Stimulated activated CD8-positive, alpha-beta memory T cell treated with anti-CD3 and anti-CD28 coated beads, Interleukin-4, amount 100 ng/mL, for 4 hours (primary cell): ENCODE measurements at regions not wholly inside any gene's neighbourhood (a gene's known extent, or its start where the extent isn't known, plus 50 kb on each side); places are given as distances from the start of the nearest gene placed in this dataset.
"Not testable (repeated sequence)": the region's sequence is repeated elsewhere in the genome, so short reads cannot be mapped to it uniquely, and the experiment has no call there.

Experiments used
- DNase-seq, 2 donors: peaks; one replicate each; pipeline ENCODE4 v3.0.0-alpha.2; 2020; ENCODE audit warnings: low read depth in 2 of 2, low spot score in 1 of 2

DNA sequence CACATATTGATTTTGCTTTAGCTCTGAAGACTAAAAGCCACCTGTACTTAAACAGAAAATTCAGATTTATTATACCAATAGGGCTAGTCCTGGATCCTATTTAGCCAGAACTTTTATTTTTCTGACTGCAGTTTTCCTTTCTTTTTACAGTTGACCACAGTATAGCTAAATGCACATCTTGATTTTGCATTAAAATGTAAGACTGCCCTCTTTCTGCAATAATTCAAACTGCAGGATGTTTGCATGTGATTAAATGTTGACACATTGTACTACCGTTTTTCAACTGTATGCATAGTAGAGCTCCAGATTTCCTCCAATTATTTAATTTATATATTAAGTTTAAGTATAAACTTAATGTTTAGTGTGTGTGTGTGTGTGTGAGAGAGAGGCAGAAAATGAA, 1262.9 kb downstream of the SUCLG1 start:
- DNase-seq = no peak

DNA sequence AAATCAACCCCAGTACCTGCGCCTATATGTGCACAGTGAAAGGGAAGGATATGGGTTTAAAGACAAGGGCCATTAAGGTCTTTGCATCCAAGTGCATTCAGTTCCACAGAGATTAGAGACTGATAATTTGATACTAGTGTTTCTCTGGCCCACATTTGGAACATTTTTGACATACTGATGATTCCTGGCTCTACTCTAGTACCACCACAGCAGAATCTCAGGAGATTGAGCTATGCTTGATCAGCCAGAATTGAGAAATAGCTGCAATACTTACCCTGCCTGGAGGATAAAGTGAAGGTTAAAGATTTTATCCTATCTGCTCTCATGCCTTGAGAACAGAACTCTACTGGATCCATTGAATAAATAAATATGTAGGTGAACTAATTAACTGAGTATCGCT, 1267.8 kb downstream of the SUCLG1 start:
- no peak for DNase-seq

DNA sequence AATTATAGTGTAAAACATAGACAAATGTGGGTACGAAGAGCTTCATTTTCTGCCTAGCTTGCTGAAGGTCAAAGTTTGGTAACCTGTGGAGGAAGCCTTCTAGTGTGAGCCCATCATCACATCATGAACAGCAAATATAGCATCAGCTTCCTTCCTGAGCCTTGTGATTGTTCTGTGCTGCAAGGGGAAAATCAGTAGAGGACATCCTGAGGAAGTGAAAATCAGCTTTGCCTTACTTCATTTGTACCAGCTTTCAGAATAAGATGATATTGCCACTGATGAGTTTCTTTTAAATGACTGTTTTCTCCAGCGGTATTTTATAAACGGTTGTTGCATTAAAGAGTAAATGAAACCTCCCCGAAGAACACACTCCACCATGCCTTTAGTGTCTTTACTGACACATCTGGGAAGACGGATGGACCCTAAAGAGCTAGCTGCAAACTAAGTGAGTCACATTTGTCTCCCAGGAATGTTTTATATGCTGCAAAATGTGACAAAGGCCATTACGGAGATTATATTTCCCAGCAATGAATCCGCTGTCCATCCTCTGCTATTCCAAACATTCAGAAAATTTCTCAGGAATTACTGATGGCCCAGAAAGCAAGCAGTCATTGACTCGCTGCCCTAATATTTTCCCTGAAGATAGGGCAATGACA, 1272.8 kb downstream of the SUCLG1 start:
- DNase-seq = no peak

DNA sequence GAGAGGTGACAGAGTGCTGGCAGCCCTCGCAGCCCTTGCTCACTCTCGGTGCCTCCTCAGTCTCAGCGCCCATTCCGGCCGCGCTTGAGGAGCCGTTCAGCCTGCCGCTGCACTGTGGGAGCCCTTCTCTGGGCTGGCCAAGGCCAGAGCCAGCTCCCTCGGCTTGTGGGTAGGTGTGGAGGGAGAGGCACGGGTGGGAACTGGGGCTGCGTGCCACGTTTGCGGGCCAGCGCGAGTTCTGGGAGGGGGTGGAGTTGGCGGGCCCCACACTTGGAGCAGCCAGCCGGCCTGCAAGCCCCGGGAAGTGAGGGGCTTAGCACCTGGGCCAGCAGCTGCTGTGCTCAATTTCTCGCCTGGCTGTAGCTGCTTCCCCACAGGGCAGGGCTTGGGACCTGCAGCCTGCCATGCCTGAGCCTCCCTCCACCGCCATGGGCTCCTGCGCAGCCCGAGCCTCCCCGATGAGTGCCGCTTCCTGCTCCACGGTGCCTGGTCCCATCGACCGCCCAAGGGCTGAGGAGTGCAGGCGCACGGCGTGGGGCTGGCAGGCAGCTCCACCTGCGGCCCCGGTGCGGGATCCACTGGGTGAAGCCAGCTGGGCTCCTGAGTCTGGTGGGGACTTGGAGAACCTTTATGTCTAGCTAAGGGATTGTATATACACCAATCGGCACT, 1278.1 kb downstream of the SUCLG1 start:
- DNase-seq = not testable (repeated sequence)

DNA sequence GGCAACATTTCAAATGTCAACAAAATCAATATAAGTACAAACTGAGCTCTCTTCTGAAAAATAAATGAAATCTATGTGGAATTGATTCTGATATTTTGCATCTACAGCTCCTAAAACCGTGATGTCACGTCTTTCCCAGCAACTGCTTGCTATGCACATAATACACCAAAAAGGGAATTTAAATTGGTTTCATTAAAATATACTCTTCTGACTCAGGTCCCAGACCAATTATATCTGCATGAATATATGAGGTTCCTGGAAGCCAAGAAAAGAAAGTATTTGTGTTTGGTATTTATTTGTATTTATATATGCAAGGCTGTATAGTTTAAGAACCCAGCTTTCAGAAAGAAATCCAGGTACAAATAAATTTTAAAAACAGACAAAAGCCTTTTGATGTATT, 1282.5 kb downstream of the SUCLG1 start:
- DNase-seq = no peak

DNA sequence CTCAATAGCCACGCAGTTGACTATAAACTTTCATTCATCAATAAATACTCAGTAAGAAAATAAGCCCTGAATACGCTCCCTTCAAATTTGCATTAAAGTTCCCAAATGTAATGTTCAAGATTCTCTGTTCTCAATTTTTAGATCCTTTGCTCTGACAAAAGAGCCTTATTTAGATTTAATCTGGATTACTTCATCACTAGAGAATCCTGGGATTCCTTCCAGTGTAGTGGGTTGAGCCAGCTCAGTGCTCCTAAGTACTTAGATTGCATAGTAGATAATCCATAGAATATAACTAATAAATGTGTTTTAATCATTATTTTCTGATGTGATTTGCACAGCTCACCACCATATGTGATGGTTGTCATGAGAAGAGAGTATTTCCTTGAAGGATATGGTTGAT, 1286.2 kb downstream of the SUCLG1 start:
- no peak for DNase-seq

DNA sequence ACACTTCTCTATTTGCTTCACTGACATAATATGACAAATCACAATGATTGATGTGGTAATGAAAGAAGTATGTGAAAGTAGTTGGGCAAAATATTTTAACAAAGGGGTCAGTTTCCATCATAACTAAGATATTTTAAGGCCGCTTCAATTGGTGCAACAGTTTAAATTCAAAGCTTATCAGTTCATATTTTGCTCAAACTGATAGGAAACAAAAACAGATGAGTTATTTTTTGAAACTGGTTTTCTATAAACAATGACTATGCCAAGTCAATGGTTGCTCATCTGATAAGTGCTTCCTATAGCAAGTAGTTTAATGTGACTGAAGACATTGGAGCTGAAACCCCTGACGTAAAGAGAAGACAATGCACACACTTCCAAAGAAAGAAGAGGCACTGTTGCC, 1290.7 kb downstream of the SUCLG1 start:
- no peak for DNase-seq

DNA sequence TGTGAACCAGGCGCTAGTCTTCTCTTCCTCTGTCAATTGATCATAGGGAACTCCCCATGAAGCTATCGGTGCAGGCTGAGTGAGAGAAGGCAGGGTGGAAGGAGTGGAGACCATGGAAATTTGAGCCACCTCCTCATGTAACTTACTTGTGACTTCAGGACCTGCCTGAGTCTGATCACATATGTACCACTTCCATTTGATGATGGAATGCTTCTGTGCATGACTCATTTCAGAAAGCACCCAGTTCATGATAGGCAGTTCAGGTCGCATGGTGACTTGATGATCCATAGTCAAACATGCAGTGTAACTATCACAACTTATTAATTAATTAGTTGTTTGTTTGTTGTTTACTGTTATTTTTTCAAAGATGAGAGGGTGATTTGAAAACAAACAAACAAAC, 1296.7 kb downstream of the SUCLG1 start:
- DNase-seq = no peak

DNA sequence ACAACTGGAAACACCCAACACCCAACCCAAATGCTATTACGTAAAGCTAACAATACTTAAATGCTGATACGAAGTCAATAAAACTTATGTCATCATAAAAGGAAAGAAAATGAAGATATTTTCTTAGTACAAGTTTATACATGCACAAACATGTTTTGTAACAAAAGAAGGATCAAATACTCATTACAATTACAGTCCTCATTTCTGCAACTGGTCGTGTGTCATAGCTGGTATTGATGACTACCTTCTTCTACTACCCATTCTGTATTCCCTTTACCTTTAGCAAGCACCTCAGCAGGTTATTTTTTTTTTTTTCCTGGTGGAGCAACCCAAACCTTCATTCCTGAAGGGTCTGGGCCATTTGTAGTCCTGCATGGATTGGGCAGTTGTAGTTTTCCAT, 1298.5 kb downstream of the SUCLG1 start:
- DNase-seq = no peak

DNA sequence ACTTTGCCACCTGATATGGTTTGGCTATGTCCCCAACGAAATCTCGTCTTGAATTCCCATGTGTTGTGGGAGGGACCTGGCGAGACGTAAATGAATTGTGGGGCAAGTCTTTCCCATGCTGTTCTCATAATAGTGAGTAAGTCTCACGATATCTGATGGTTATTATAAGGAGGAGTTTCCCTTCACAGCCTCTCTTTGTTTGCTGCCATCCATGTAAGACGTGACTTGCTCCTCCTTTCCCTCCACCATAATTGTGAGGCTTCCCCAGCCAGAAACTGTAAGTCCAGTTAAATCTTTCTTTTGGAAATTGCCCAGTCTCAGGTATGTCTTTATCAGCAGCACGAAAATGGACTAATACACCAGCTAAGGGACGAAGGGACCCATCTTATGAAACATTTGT, 1303.3 kb downstream of the SUCLG1 start:
- DNase-seq = no peak

DNA sequence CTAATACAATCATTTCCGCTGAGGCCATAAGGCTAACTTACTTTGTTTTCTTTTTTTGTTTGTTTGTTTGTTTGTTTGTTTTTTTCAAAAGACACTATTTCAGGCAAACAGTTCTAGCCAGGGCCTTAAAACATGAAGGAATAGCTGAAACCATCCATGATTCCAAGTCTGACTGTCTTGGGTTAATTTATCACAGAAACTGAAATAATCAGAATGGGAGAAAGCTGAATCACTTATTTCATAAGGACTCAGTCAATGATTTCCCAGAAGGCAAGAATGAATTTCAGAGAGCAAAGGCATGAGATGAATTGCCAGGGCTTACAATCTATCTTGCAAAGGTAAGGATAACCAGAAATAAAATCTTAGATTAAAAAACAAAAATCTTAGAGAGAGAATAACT, 1315.1 kb downstream of the SUCLG1 start:
- no peak for DNase-seq

DNA sequence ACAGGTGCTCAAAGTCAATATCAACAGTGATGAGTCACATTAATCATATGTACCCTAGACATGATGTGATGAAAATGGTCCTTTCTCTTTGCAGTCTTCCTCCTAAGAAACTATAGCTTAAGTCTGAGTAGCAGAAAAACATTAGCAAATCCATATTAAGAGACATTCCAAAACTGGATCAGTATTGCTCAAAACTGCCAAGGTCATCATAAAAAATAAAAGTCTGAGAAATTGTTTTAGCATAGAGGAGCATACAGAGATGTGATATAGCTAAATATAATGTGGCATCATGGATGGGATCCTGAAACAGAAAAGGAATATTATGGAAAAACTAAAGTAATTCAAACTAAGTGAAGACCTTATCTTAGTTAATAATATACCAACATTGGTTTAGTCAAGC, 1316.1 kb downstream of the SUCLG1 start:
- no peak for DNase-seq

DNA sequence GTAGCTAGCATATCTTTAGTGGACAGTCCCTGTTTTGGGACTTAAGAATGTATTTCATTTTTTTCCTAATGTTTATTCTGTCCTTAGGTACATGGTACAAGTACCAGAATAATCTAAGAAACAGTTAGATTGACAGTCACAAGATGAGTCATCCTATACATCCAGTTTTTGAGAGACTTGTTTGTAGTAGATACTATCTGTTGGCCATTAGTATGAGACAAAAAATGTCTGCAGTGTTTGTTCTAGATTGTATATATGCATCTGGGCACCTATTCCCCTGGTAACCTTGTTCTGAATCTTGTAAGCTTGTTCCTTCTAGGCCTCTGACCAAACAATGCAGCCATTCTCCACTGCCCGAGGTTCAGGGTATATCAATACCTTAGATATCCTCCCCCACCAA, 1343.5 kb downstream of the SUCLG1 start:
- DNase-seq = no peak

DNA sequence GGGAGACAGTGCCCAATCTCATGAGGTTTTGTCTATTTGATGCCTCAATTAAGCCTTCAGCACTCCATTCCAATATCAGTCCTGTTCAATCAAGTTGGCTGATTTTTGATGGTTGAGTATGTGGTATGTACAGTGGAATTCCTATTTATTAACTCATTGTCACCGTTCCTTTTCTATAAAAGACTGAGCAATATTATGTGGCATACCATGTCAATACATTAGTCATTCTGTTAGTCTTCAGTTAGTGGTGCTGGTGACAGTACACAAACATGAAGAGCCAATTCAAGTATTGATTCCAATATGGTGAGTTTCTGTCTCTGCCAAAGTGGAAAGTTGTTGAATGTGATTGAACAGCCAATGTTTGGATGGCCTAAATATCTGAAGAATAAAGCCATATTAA, 1343.9 kb downstream of the SUCLG1 start:
- DNase-seq = no peak

DNA sequence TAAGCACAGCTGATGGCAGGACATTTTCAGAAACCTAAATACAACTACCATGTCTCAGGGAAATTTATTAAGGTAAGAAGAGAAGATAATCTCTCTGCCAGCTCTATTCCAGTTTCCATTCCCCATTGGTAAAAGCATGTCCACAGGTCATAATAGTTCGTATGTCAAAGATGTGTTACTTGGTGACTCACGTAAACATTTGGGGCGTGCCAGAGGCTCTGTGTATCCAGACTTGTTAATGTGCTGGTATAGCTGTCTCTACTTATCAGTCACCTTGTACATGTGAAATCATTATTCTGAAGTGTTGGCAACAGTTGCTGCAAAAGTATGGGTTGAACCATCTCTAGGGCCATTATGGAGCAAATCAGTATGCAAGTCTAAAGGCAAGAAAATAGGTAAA, 1345.1 kb downstream of the SUCLG1 start:
- DNase-seq = no peak

DNA sequence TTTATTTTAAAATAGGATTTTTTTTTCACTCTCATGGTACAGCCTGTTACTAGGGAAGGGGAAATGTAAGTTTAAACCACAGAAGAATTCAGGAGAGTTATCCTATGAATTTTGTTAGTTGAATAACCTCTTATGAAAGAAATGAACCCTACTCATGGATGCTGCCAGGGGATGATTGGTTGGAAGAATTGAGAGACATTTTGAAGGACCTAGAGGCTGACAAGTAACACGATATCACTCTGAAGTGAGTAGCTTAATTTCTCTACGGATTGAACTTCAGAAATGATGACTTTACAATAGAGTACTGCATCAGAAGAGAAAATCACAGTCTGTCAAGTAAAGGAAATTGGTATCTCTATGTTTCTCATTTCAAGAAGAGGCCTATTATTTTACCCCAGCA, 1346.2 kb downstream of the SUCLG1 start:
- DNase-seq = no peak

DNA sequence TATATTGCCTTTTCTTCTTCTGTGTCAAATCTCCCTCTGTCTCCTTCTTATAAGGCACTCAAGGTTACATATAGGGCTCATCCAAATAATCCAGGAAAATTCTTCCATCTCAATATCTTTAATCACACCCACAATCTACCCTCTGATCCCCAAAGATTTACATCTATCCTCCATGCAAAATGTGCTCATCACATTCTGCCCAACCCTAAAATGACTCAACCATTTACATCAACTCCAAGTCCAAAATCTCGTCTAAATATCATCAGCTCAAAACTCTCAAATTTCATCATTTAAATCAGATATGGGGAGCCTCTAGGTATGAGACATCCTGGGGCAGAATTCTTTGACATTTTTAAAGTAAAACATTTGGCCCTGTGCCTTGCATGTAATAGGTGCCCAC, 1349.8 kb downstream of the SUCLG1 start:
- DNase-seq = no peak

DNA sequence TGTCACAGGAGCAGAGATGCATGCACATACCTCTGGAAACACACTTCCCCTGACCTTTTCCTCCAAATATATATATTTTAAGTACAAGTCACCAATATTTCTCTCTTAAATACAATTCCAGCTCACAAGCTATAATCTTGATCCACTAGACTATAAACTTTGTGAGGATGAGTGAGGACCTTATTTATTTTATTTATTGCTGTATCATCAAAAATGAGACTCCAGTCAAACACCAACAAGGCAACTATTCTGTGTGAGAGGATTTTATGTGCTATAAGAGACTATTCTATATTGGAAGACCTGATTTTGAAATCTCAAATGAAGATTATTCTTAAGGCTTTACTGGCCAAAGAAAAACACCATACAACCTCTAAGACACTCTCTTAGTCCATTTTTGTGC, 1352.2 kb downstream of the SUCLG1 start:
- DNase-seq = no peak

DNA sequence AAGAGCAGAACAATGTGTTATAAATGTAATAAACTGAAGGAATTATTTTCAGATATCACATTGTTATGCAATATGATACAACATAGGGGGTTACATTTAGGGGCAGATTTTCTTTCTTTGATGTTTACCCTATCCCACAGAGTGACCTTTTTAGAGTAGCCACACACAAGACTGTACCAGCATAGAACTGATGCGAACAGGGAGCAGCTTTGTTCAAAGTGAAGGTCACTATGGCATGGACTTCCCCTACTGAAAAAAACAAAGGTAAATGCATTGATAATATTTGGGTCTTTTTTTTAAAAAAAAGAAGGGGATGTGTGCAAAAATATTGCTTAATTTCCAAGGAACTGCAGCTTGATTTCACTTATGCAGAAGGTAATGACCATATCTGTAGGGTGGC, 1354.9 kb downstream of the SUCLG1 start:
- no peak for DNase-seq

DNA sequence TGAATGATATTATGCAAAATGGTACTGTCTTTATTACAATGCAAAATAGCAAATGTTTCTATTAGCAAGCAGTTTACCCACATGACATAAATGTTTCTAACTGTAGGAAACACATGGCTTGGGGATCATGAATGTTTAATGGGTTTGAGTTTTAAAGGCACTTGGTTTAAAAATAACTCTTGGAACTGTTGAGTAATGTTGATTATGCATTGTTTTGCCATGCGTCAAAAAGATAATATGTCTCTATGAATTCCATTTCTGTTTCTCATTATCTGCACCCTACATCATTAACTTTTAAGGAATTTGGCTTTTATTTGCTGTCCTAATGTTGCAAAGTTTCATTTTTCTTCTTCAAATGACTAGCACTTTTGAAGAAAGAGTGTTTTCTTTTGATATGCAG, 1355.5 kb downstream of the SUCLG1 start:
- no peak for DNase-seq

DNA sequence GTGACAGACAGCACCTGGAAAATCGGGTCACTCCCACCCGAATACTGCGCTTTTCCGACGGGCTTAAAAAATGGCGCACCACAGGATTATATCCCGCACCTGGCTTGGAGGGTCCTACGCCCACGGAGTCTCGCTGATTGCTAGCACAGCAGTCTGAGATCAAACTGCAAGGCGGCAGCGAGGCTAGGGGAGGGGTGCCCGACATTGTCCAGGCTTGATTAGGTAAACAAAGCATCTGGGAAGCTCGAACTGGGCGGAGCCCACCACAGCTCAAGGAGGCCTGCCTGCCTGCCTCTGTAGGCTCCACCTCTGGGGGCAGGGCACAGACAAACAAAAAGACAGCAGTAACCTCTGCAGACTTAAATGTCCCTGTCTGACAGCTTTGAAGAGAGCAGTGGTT, 1370.0 kb downstream of the SUCLG1 start:
- not testable (repeated sequence) for DNase-seq

DNA sequence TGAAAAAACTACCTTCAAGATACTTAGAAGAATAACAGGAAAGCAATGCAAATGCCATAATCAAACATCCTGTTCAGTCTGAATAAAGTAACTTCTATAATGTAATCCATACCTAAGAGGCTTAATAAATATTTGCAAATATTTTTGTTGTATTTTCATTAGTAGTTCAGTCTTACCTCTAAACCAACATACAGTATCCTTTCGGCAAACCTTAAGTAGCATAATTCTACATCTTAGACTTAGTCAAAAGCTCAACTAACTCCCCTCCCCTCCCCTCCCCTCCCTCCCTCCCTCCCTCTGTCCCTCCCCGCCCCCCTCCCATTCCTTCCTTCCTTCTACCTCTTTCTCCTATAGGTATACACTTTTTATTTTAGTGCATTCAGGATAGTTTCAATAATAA, 1373.2 kb downstream of the SUCLG1 start:
- no peak for DNase-seq
